ENCODE measurements at regions not wholly inside any gene's neighbourhood (a gene's known extent, or its start where the extent isn't known, plus 50 kb on each side); places are given as distances from the start of the nearest gene placed in this dataset.

GRCh38 chr2:53561155-53561554, 206.4 kb upstream of the CHAC2 start:
- H3K27ac Mint-ChIP-seq: no peak overlapping the region
- no peaks in the 10 kb centered on the region for H3K27me3 Mint-ChIP-seq
- DNase-seq: no peak
- peaks cover 6% of the 10 kb centered on the region for H3K9me3 Mint-ChIP-seq
- H3K36me3 Mint-ChIP-seq (ENCODE audit: low read depth): no peaks in the 10 kb centered on the region
- no peak overlapping the region for H3K4me3 Mint-ChIP-seq
- no peaks in the 10 kb centered on the region for H3K4me1 Mint-ChIP-seq (ENCODE audit: low read depth)

- no peak for DNase-seq
- H3K27ac Mint-ChIP-seq: no peak overlapping the region
Observed at GRCh38 chr2:53559302-53559966, 208.2 kb upstream of the CHAC2 start.

GRCh38 chr2:53558867-53559266, 208.7 kb upstream of the CHAC2 start:
- peaks cover 6% of the 10 kb centered on the region for H3K9me3 Mint-ChIP-seq
- H3K4me1 Mint-ChIP-seq (ENCODE audit: low read depth): no peaks in the 10 kb centered on the region
- no peaks in the 10 kb centered on the region for H3K36me3 Mint-ChIP-seq (ENCODE audit: low read depth)
- no peak overlapping the region for H3K4me3 Mint-ChIP-seq
- no peaks in the 10 kb centered on the region for H3K27me3 Mint-ChIP-seq
- H3K27ac Mint-ChIP-seq: no peak overlapping the region
- no peak for DNase-seq

More at GRCh38 chr2:53559302-53559966, 208.2 kb upstream of the CHAC2 start:
- Mint-ChIP-seq H3K4me1 (ENCODE audit: low read depth) (no peaks in the 10 kb centered on the region), H3K36me3 (ENCODE audit: low read depth) (no peaks in the 10 kb centered on the region), H3K4me3 (no peak overlapping the region), H3K9me3 (peaks cover 6% of the 10 kb centered on the region), H3K27me3 (no peaks in the 10 kb centered on the region)

- no peak for DNase-seq
- Mint-ChIP-seq H3K27me3 (peaks cover 9% of the 10 kb centered on the region), H3K4me3 (no peak overlapping the region)
Observed at GRCh38 chr2:53549497-53549896, 218.1 kb upstream of the CHAC2 start.

GRCh38 chr2:53545604-53546003, 222.0 kb upstream of the CHAC2 start:
- Mint-ChIP-seq H3K36me3 (ENCODE audit: low read depth) (no peaks in the 10 kb centered on the region), H3K27me3 (peaks cover 9% of the 10 kb centered on the region), H3K4me1 (ENCODE audit: low read depth) (no peaks in the 10 kb centered on the region), H3K4me3 (no peak overlapping the region), H3K27ac (no peak overlapping the region), H3K9me3 (peaks cover 6% of the 10 kb centered on the region)
- DNase-seq: no peak

More at GRCh38 chr2:53549497-53549896, 218.1 kb upstream of the CHAC2 start:
- no peak overlapping the region for H3K27ac Mint-ChIP-seq
- peaks cover 2% of the 10 kb centered on the region for H3K9me3 Mint-ChIP-seq
- no peaks in the 10 kb centered on the region for H3K4me1 Mint-ChIP-seq (ENCODE audit: low read depth)
- no peaks in the 10 kb centered on the region for H3K36me3 Mint-ChIP-seq (ENCODE audit: low read depth)

- Mint-ChIP-seq H3K4me1 (ENCODE audit: low read depth) (no peaks in the 10 kb centered on the region), H3K27ac (no peak overlapping the region), H3K27me3 (peaks cover 9% of the 10 kb centered on the region), H3K36me3 (ENCODE audit: low read depth) (no peaks in the 10 kb centered on the region), H3K4me3 (no peak overlapping the region), H3K9me3 (peaks cover 6% of the 10 kb centered on the region)
- DNase-seq: no peak
Observed at GRCh38 chr2:53544871-53545558, 222.6 kb upstream of the CHAC2 start.

- Mint-ChIP-seq H3K36me3 (ENCODE audit: low read depth) (no peaks in the 10 kb centered on the region), H3K27me3 (peaks cover 12% of the 10 kb centered on the region), H3K4me3 (no peak overlapping the region), H3K9me3 (peaks cover 6% of the 10 kb centered on the region), H3K4me1 (ENCODE audit: low read depth) (no peaks in the 10 kb centered on the region), H3K27ac (no peak overlapping the region)
- DNase-seq: no peak
Observed at GRCh38 chr2:53543083-53543482, 224.5 kb upstream of the CHAC2 start.

- Mint-ChIP-seq H3K27ac (no peak overlapping the region), H3K9me3 (peaks cover 2% of the 10 kb centered on the region), H3K4me1 (ENCODE audit: low read depth) (no peaks in the 10 kb centered on the region), H3K27me3 (peaks cover 3% of the 10 kb centered on the region), H3K36me3 (ENCODE audit: low read depth) (no peaks in the 10 kb centered on the region), H3K4me3 (no peak overlapping the region)
- DNase-seq: no peak
Observed at GRCh38 chr2:53536583-53537361, 230.8 kb upstream of the CHAC2 start.

GRCh38 chr2:53535234-53535840, 232.3 kb upstream of the CHAC2 start:
- Mint-ChIP-seq H3K9me3 (no peaks in the 10 kb centered on the region), H3K4me3 (no peak overlapping the region), H3K27me3 (peaks cover 3% of the 10 kb centered on the region), H3K27ac (no peak overlapping the region), H3K36me3 (ENCODE audit: low read depth) (no peaks in the 10 kb centered on the region), H3K4me1 (ENCODE audit: low read depth) (no peaks in the 10 kb centered on the region)
- DNase-seq: no peak

- no peak overlapping the region for H3K4me3 Mint-ChIP-seq
- no peak for DNase-seq
- no peak overlapping the region for H3K27ac Mint-ChIP-seq
- no peaks in the 10 kb centered on the region for H3K4me1 Mint-ChIP-seq (ENCODE audit: low read depth)
- no peaks in the 10 kb centered on the region for H3K27me3 Mint-ChIP-seq
- H3K36me3 Mint-ChIP-seq (ENCODE audit: low read depth): no peaks in the 10 kb centered on the region
- peaks cover 2% of the 10 kb centered on the region for H3K9me3 Mint-ChIP-seq
Observed at GRCh38 chr2:53530126-53530525, 237.5 kb upstream of the CHAC2 start.

- Mint-ChIP-seq H3K4me1 (ENCODE audit: low read depth) (no peaks in the 10 kb centered on the region), H3K27ac (no peak overlapping the region), H3K27me3 (no peaks in the 10 kb centered on the region), H3K9me3 (peaks cover 2% of the 10 kb centered on the region), H3K4me3 (no peak overlapping the region), H3K36me3 (ENCODE audit: low read depth) (no peaks in the 10 kb centered on the region)
- DNase-seq: no peak
Observed at GRCh38 chr2:53527056-53527455, 240.5 kb upstream of the CHAC2 start.

GRCh38 chr2:53519918-53520841, 247.4 kb upstream of the CHAC2 start:
- H3K27me3 Mint-ChIP-seq: peaks cover 10% of the 10 kb centered on the region
- no peaks in the 10 kb centered on the region for H3K36me3 Mint-ChIP-seq (ENCODE audit: low read depth)
- no peaks in the 10 kb centered on the region for H3K4me1 Mint-ChIP-seq (ENCODE audit: low read depth)
- peaks cover 2% of the 10 kb centered on the region for H3K9me3 Mint-ChIP-seq
- H3K27ac Mint-ChIP-seq: no peak overlapping the region
- no peak overlapping the region for H3K4me3 Mint-ChIP-seq
- DNase-seq: no peak

- no peaks in the 10 kb centered on the region for H3K4me1 Mint-ChIP-seq (ENCODE audit: low read depth)
- DNase-seq: no peak
- no peak overlapping the region for H3K27ac Mint-ChIP-seq
- no peaks in the 10 kb centered on the region for H3K36me3 Mint-ChIP-seq (ENCODE audit: low read depth)
- peaks cover 2% of the 10 kb centered on the region for H3K9me3 Mint-ChIP-seq
- H3K4me3 Mint-ChIP-seq: no peak overlapping the region
- peaks cover 10% of the 10 kb centered on the region for H3K27me3 Mint-ChIP-seq
Observed at GRCh38 chr2:53517406-53517805, 250.2 kb upstream of the CHAC2 start.

GRCh38 chr2:53516650-53517049, 251.0 kb upstream of the CHAC2 start:
- no peak for DNase-seq
- Mint-ChIP-seq H3K36me3 (ENCODE audit: low read depth) (no peaks in the 10 kb centered on the region), H3K4me1 (ENCODE audit: low read depth) (no peaks in the 10 kb centered on the region), H3K27me3 (peaks cover 8% of the 10 kb centered on the region), H3K27ac (no peak overlapping the region), H3K4me3 (no peak overlapping the region), H3K9me3 (peaks cover under 1% of the 10 kb centered on the region)
